Right lobe of liver (tissue), 4 donors: ENCODE measurements at regions not wholly inside any gene's neighbourhood (a gene's known extent, or its start where the extent isn't known, plus 50 kb on each side); places are given as distances from the start of the nearest gene placed in this dataset.

Experiments
- CTCF ChIP-seq, 4 donors: fragments of 200-600 bp in 3 of 4; fragments of 450-650 bp in 1 of 4; IDR thresholded peaks; one replicate each; pipeline versions ENCODE4 v1.5.1 to v1.8.0; 2016 to 2022; ENCODE audit warnings: antibody characterized with exemption in 4 of 4, mild to moderate bottlenecking in 2 of 4
- POLR2A ChIP-seq: fragments of 450-650 bp; IDR thresholded peaks from one replicate; pipeline ENCODE4 v1.6.1; 2017; ENCODE audit warnings: antibody characterized with exemption, mild to moderate bottlenecking
- donor health status: DM: no; HTN: no; CAD: no.
- donor health status: DM: no; HTN: no; CAD: no.
- donor health status: DM: no; HTN: yes; CAD: no.

GRCh38 chr10:10627414-10627813 is 390.3 kb upstream of the CELF2 start:
- no peak for TF ChIP-seq CTCF (IDR thresholded peaks at IDR 0.05)
- TF ChIP-seq POLR2A = no peak
